Neural cell (in vitro differentiated cells): ENCODE measurements at regions not wholly inside any gene's neighbourhood (a gene's known extent, or its start where the extent isn't known, plus 50 kb on each side); places are given as distances from the start of the nearest gene placed in this dataset.

Experiments used
- H2AFZ ChIP-seq: fragments of 200-600, 300-800 bp; sonication (generic), shearing (Covaris generic); 2 replicates; pipeline ENCODE4 v1.6.0; 2014; ENCODE audit warnings: low read depth, mild to moderate bottlenecking, antibody characterized with exemption, low read length, moderate library complexity
- H3F3A ChIP-seq: fragments of 200-600 bp; shearing (Covaris generic); 2 replicates; pipeline ENCODE4 v1.6.1; 2016; ENCODE audit warnings: mild to moderate bottlenecking, moderate library complexity, mixed read lengths, antibody characterized with exemption, low read length; ENCODE audit not compliant: insufficient read depth, poor library complexity, severe bottlenecking
- H3K27ac ChIP-seq: fragments of 200-600, 300-800 bp; sonication (generic), shearing (Covaris generic); 2 replicates; pipeline ENCODE4 v1.5.1; 2014; ENCODE audit warnings: mild to moderate bottlenecking, low read length, moderate library complexity
- H3K27me3 ChIP-seq: fragments of 300-800, 200-600 bp; sonication (generic), shearing (Covaris generic); 2 replicates; pipeline ENCODE4 v1.6.0; 2014; ENCODE audit warnings: mild to moderate bottlenecking, low read depth, low read length, moderate library complexity; ENCODE audit not compliant: insufficient read depth
- H3K36me3 ChIP-seq: fragments of 300-800, 200-600 bp; sonication (generic), shearing (Covaris generic); 2 replicates; pipeline ENCODE4 v1.5.1; 2014; ENCODE audit warnings: mild to moderate bottlenecking, antibody characterized with exemption, low read length, moderate library complexity; ENCODE audit not compliant: insufficient read depth
- H3K4me2 ChIP-seq: fragments of 300-800, 200-600 bp; sonication (generic), shearing (Covaris generic); 2 replicates; pipeline ENCODE4 v1.6.0; 2014; ENCODE audit warnings: mild to moderate bottlenecking, low read length
- H3K4me3 ChIP-seq: fragments of 300-800, 200-600 bp; sonication (generic), shearing (Covaris generic); 2 replicates; pipeline ENCODE4 v1.5.1; 2014; ENCODE audit warnings: mild to moderate bottlenecking, low read length, moderate library complexity
- H3K79me2 ChIP-seq: fragments of 200-600 bp; shearing (Covaris generic); replicated peaks from 2 replicates; pipeline ENCODE4 v1.6.0; 2014; ENCODE audit warnings: mild to moderate bottlenecking, low read length, moderate library complexity; ENCODE audit not compliant: insufficient read depth
- H3K9ac ChIP-seq: fragments of 300-800, 200-600 bp; sonication (generic), shearing (Covaris generic); 2 replicates; pipeline ENCODE4 v1.6.1; 2016; ENCODE audit warnings: mild to moderate bottlenecking, low read length, mixed read lengths
- H3K9me2 ChIP-seq: fragments of 200-600 bp; shearing (Covaris generic); 2 replicates; pipeline ENCODE4 v1.6.1; 2016; ENCODE audit warnings: mild to moderate bottlenecking, low read length, mixed read lengths; ENCODE audit not compliant: insufficient read depth
- H3K9me3 ChIP-seq: fragments of 200-600, 300-800 bp; sonication (generic), shearing (Covaris generic); 2 replicates; pipeline ENCODE4 v1.6.1; 2016; ENCODE audit warnings: mild to moderate bottlenecking, mixed run types, low read length, moderate library complexity, mixed read lengths
- H4K20me1 ChIP-seq: fragments of 200-600 bp; shearing (Covaris generic); 2 replicates; pipeline ENCODE4 v1.6.1; 2016; ENCODE audit warnings: mild to moderate bottlenecking, mixed run types; ENCODE audit not compliant: insufficient read depth
- EP300 ChIP-seq: fragments of 450-650 bp; conservative IDR thresholded peaks from 2 replicates; pipeline ENCODE4 v1.6.1; 2014; ENCODE audit warnings: antibody characterized with exemption, mild to moderate bottlenecking, moderate library complexity; ENCODE audit not compliant: poor library complexity, severe bottlenecking
- EZH2 ChIP-seq: fragments of 200-600, 300-800 bp; shearing (Covaris generic), sonication (generic); IDR thresholded peaks from 2 replicates; pipeline ENCODE4 v1.6.1; 2014; ENCODE audit warnings: antibody characterized with exemption, low read length, borderline replicate concordance, mild to moderate bottlenecking; ENCODE audit not compliant: insufficient read depth, poor library complexity, severe bottlenecking
- MXI1 ChIP-seq: fragments of 450-650 bp; conservative IDR thresholded peaks from 2 replicates; pipeline ENCODE4 v1.6.1; 2014; ENCODE audit warnings: antibody characterized with exemption, mild to moderate bottlenecking; ENCODE audit not compliant: poor library complexity, severe bottlenecking
- POLR2AphosphoS5 ChIP-seq: IDR thresholded peaks from 2 replicates; pipeline ENCODE4 v1.6.1; 2012
- RAD21 ChIP-seq: fragments of 450-650 bp; conservative IDR thresholded peaks from 2 replicates; pipeline ENCODE4 v1.6.1; 2014; ENCODE audit warnings: antibody characterized with exemption, mild to moderate bottlenecking, moderate library complexity
- SMC3 ChIP-seq: fragments of 450-650 bp; conservative IDR thresholded peaks from 2 replicates; pipeline ENCODE4 v1.6.1; 2014; ENCODE audit warnings: antibody characterized with exemption, mild to moderate bottlenecking, moderate library complexity; ENCODE audit not compliant: poor library complexity
- TAF1 ChIP-seq: IDR thresholded peaks from 2 replicates; pipeline ENCODE4 v1.6.1; 2012; ENCODE audit warnings: low read depth
- TF ChIP-seq, protein P1 (sequence below): IDR thresholded peaks from 2 replicates; pipeline ENCODE4 v1.6.1; 2012; ENCODE audit warnings: borderline replicate concordance
- TF ChIP-seq, protein P2 (sequence below): fragments of 450-650 bp; IDR thresholded peaks from 2 replicates; pipeline ENCODE4 v1.5.1; 2014; ENCODE audit warnings: antibody characterized with exemption, mild to moderate bottlenecking, moderate library complexity; ENCODE audit not compliant: poor library complexity, severe bottlenecking

DNA sequence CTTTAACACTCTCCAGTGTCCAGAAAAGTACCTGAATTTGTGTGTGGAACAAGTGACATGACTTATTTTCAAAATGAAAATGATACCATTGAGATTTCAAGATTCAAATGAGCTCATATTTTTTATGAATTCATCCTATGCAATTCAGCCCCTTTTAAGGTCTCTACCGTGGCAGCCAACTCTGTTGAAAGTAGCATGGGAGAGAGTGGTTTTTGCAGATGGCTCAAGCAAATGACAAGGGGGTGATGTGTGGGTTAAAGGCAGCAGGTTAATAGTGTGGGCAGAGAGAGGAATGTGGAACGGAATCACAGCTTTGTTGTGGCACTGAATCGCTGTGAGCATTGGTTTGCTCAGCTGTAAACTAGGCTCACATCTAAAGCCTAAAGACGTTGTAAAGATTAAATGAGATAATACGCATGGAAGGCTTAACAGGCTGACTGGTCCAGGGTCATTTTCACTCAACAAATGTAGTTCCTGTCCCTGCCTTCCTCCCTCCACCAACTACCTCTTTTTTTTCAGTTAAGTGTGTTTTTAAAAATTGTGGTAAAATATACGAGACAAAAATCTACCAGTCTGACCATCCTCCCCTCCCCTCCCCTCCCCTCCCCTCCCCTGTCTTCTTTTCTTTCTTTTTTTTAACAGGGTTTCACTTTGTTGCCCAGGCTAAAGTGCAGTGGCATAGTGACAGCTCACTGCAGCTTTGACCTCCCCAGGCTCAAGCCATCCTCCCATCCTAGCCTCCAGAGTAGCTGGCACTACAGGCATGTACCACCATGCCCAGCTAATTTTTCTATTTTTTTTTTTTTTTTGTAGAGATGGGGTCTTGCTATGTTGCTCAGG lies 114.7 kb upstream of the ZNF217 start:
- no peak overlapping the region for H3K9ac ChIP-seq

DNA sequence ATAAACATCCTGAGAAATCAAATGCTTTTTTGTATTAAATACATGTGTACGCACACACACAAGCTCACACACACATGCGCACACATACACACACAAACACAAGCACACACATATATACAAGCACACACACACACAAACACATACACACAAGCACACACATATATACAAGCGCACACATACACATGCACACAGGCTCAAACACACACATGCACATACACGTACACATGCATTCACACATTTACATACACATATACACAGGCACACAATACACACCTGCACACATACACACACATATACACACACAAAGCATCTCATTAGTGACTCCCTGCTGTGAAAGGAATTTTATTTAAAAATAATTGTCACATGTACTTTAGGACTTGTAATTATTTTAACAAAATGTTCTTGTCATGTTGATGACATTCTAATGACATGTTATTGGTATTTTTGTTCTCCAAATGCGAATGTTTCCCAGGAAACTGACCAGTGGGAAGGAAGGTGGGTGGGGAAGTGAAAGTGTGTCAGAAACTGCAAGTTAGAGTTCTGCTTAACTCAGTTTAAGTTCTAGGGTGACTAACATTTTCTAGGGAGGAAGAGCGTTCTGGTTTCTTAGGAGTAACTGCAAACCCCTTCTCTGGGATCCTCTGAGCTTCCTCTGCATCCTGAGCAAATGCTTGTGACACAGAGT lies 113.9 kb upstream of the ZNF217 start:
- Histone ChIP-seq H4K20me1 (no peaks in the 10 kb centered on the region), H3F3A (no peaks in the 10 kb centered on the region), H3K9me3 (no peaks in the 10 kb centered on the region), H3K9me2 (no peaks in the 10 kb centered on the region), H3K27ac (no peak overlapping the region), H3K79me2 (no peaks in the 10 kb centered on the region), H3K36me3 (no peaks in the 10 kb centered on the region), H3K27me3 (no peaks in the 10 kb centered on the region), H3K9ac (no peak overlapping the region), H2AFZ (no peak overlapping the region), H3K4me3 (no peak overlapping the region), H3K4me2 (no peak overlapping the region)
- TF ChIP-seq EP300, result no peak
- no peak for TF ChIP-seq RAD21
- no peak for TF ChIP-seq SMC3
- TF ChIP-seq, protein P1, sequence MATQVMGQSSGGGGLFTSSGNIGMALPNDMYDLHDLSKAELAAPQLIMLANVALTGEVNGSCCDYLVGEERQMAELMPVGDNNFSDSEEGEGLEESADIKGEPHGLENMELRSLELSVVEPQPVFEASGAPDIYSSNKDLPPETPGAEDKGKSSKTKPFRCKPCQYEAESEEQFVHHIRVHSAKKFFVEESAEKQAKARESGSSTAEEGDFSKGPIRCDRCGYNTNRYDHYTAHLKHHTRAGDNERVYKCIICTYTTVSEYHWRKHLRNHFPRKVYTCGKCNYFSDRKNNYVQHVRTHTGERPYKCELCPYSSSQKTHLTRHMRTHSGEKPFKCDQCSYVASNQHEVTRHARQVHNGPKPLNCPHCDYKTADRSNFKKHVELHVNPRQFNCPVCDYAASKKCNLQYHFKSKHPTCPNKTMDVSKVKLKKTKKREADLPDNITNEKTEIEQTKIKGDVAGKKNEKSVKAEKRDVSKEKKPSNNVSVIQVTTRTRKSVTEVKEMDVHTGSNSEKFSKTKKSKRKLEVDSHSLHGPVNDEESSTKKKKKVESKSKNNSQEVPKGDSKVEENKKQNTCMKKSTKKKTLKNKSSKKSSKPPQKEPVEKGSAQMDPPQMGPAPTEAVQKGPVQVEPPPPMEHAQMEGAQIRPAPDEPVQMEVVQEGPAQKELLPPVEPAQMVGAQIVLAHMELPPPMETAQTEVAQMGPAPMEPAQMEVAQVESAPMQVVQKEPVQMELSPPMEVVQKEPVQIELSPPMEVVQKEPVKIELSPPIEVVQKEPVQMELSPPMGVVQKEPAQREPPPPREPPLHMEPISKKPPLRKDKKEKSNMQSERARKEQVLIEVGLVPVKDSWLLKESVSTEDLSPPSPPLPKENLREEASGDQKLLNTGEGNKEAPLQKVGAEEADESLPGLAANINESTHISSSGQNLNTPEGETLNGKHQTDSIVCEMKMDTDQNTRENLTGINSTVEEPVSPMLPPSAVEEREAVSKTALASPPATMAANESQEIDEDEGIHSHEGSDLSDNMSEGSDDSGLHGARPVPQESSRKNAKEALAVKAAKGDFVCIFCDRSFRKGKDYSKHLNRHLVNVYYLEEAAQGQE, result no peak
- no peak for TF ChIP-seq TAF1
- no peak for TF ChIP-seq POLR2AphosphoS5

More for the DNA sequence above, 114.7 kb upstream of the ZNF217 start:
- Histone ChIP-seq H4K20me1 (no peaks in the 10 kb centered on the region), H3K9me3 (no peaks in the 10 kb centered on the region), H3K79me2 (no peaks in the 10 kb centered on the region), H3F3A (no peaks in the 10 kb centered on the region), H3K36me3 (no peaks in the 10 kb centered on the region), H3K4me3 (no peak overlapping the region), H3K9me2 (no peaks in the 10 kb centered on the region), H3K27me3 (no peaks in the 10 kb centered on the region), H3K27ac (no peak overlapping the region), H3K4me2 (no peak overlapping the region), H2AFZ (no peak overlapping the region)
- TF ChIP-seq RAD21 (no peak), EP300 (no peak), POLR2AphosphoS5 (no peak), EZH2 (no peak), MXI1 (no peak), SMC3 (no peak), TAF1 (no peak)
- TF ChIP-seq, protein P1, result no peak
- TF ChIP-seq, protein P2, sequence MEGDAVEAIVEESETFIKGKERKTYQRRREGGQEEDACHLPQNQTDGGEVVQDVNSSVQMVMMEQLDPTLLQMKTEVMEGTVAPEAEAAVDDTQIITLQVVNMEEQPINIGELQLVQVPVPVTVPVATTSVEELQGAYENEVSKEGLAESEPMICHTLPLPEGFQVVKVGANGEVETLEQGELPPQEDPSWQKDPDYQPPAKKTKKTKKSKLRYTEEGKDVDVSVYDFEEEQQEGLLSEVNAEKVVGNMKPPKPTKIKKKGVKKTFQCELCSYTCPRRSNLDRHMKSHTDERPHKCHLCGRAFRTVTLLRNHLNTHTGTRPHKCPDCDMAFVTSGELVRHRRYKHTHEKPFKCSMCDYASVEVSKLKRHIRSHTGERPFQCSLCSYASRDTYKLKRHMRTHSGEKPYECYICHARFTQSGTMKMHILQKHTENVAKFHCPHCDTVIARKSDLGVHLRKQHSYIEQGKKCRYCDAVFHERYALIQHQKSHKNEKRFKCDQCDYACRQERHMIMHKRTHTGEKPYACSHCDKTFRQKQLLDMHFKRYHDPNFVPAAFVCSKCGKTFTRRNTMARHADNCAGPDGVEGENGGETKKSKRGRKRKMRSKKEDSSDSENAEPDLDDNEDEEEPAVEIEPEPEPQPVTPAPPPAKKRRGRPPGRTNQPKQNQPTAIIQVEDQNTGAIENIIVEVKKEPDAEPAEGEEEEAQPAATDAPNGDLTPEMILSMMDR, result no peak
